Activated naive CD4-positive, alpha-beta T cell treated with anti-CD3 and anti-CD28 coated beads for 36 hours (primary cell): ENCODE measurements at regions not wholly inside any gene's neighbourhood (a gene's known extent, or its start where the extent isn't known, plus 50 kb on each side); places are given as distances from the start of the nearest gene placed in this dataset.

Experiments used
- CTCF ChIA-PET: fragments of 350-600 bp; sonication (Branson Sonifier 250); formaldehyde crosslinking; loops from one replicate; lab custom pipeline; 2021; ENCODE audit warnings: antibody characterized with exemption; lab: Charles Lee
- DNase-seq: peaks from one replicate; pipeline ENCODE4 v3.0.0-alpha.2; 2020
- H3K27ac Mint-ChIP-seq: one replicate; pipeline ENCODE4 v1.8.0; 2021; ENCODE audit warnings: mild to moderate bottlenecking, mixed read lengths
- H3K27me3 Mint-ChIP-seq: one replicate; pipeline ENCODE4 v1.8.0; 2021; ENCODE audit warnings: low read depth, mixed read lengths
- H3K36me3 Mint-ChIP-seq: one replicate; pipeline ENCODE4 v1.8.0; 2021; ENCODE audit warnings: low read depth, mixed read lengths
- H3K4me1 Mint-ChIP-seq: one replicate; pipeline ENCODE4 v1.8.0; 2021; ENCODE audit warnings: low read depth, mixed read lengths
- H3K4me3 Mint-ChIP-seq: one replicate; pipeline ENCODE4 v1.8.0; 2021; ENCODE audit warnings: mild to moderate bottlenecking, moderate library complexity, mixed read lengths
- H3K9me3 Mint-ChIP-seq: one replicate; pipeline ENCODE4 v1.8.0; 2021; ENCODE audit warnings: mixed read lengths
- intact Hi-C: fragments of 100-400 bp; cut with micrococcal nuclease; formaldehyde crosslinking; loops from one replicate; pipeline ENCODE4 v1.15.1; 2023

DNA sequence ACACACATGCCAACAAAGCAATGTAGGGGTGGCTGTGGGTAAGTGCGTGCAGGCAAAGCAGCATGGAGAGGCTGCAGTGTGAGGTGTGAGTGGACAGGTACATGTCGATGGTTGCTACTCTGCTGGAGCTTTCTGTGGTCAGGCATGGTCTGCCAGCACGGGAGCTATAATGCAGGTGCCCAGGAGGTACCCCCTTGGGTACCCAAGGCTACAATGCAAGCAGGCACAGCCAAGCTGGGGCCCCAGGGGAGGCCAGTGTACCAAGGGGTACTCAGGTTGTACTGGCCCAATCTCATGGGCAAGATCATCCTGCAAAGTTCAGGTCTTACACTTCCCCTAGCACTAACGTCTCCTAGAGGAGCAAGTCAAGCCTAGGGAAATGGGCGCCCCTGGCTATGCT, 58.4 kb upstream of the IRAK1BP1 start:
- no peak for DNase-seq
- H3K27me3 Mint-ChIP-seq, result peaks cover 23% of the 10 kb centered on the region
- H3K27ac Mint-ChIP-seq, result no peak overlapping the region
- H3K4me1 Mint-ChIP-seq, result no peaks in the 10 kb centered on the region
- intact Hi-C loops, result no loop called here
- CTCF ChIA-PET, result no interaction called here
- H3K4me3 Mint-ChIP-seq, result no peak overlapping the region
- peaks cover 6% of the 10 kb centered on the region for H3K9me3 Mint-ChIP-seq
- no peaks in the 10 kb centered on the region for H3K36me3 Mint-ChIP-seq

GRCh38 chr6:78810146-78810545, 57.2 kb upstream of the IRAK1BP1 start:
- intact Hi-C loops, result loop anchor here (5.0 kb wide), 1 partner anchor 1343 kb away; no protein-coding TSS in a partner anchor
- Mint-ChIP-seq H3K36me3 (no peaks in the 10 kb centered on the region), H3K27me3 (peaks cover 23% of the 10 kb centered on the region), H3K4me1 (no peaks in the 10 kb centered on the region), H3K27ac (no peak overlapping the region), H3K9me3 (peaks cover 4% of the 10 kb centered on the region), H3K4me3 (no peak overlapping the region)
- CTCF ChIA-PET, result no interaction called here
- DNase-seq, result no peak

DNA sequence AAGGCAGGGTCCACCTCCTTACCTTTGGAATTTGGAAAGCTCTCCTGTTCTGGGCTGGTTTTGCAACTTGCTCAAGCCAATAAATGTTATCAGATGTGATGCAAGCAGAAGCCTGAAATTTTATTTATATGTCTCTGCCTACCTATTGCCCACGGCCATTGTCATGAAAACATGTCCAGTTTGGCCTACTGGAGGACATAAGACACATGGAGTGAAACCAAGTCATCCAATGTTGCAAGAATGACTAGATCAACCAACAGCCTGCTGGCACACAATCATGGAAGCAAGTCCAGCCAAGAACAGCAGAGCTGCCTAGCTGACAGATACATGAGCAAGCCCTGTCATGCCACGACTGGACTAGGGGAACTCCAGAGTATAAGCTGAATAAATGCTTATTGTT, 56.7 kb upstream of the IRAK1BP1 start:
- Mint-ChIP-seq H3K9me3 (peaks cover 5% of the 10 kb centered on the region), H3K4me1 (no peaks in the 10 kb centered on the region), H3K27me3 (peaks cover 23% of the 10 kb centered on the region), H3K36me3 (no peaks in the 10 kb centered on the region), H3K27ac (no peak overlapping the region), H3K4me3 (no peak overlapping the region)
- CTCF ChIA-PET, result no interaction called here
- no peak for DNase-seq
- intact Hi-C loops, result loop anchor here (5.0 kb wide), 1 partner anchor 1343 kb away; no protein-coding TSS in a partner anchor
